A549 (cell line): ENCODE measurements at regions not wholly inside any gene's neighbourhood (a gene's known extent, or its start where the extent isn't known, plus 50 kb on each side); places are given as distances from the start of the nearest gene placed in this dataset.

Experiments
- E2F6 ChIP-seq: IDR thresholded peaks from 2 replicates; pipeline ENCODE4 v1.6.1; 2012; ENCODE audit warnings: low read depth, borderline replicate concordance
- EP300 ChIP-seq, 2 experiments: fragments of >200 bp; sonication (Bioruptor Twin); formaldehyde crosslinking; IDR thresholded peaks; 2 replicates in 1 of 2; 3 replicates in 1 of 2; pipeline ENCODE4 v1.6.1; 2016 to 2017
- TF ChIP-seq, protein P1 (sequence below): fragments of >200 bp; sonication (Bioruptor Twin); formaldehyde crosslinking; IDR thresholded peaks from 3 replicates; pipeline ENCODE4 v1.5.1; 2016
- TF ChIP-seq, protein P2 (sequence below): fragments of 200-600 bp; sonication (generic); IDR thresholded peaks from 2 replicates; pipeline ENCODE4 v1.6.1; 2016; ENCODE audit warnings: antibody characterized with exemption, mild to moderate bottlenecking, moderate library complexity

DNA sequence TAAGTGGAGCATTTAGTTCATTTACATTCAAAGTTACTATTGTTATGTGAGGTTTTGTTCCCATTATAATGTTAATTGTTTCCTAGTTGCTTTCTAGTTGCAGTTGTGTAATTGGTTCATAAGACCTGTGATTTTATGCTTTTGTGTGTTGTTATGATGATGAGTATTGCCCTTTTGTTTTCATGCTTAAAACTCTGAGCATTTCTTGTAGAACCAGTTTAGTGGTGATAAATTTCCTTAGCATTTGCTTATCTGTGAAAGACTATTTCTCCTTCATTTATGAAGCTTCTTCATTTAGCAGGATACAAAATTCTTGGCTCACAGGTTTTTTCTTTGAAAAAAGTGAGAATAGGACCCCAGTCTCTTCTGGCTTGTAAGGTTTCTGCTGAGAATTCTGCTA is 274.8 kb upstream of the SPAG17 start:
- TF ChIP-seq EP300 (IDR thresholded peaks at IDR 0.05) (no peak), E2F6 (no peak)
- TF ChIP-seq, protein P1, sequence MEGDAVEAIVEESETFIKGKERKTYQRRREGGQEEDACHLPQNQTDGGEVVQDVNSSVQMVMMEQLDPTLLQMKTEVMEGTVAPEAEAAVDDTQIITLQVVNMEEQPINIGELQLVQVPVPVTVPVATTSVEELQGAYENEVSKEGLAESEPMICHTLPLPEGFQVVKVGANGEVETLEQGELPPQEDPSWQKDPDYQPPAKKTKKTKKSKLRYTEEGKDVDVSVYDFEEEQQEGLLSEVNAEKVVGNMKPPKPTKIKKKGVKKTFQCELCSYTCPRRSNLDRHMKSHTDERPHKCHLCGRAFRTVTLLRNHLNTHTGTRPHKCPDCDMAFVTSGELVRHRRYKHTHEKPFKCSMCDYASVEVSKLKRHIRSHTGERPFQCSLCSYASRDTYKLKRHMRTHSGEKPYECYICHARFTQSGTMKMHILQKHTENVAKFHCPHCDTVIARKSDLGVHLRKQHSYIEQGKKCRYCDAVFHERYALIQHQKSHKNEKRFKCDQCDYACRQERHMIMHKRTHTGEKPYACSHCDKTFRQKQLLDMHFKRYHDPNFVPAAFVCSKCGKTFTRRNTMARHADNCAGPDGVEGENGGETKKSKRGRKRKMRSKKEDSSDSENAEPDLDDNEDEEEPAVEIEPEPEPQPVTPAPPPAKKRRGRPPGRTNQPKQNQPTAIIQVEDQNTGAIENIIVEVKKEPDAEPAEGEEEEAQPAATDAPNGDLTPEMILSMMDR = no peak
- TF ChIP-seq, protein P2, sequence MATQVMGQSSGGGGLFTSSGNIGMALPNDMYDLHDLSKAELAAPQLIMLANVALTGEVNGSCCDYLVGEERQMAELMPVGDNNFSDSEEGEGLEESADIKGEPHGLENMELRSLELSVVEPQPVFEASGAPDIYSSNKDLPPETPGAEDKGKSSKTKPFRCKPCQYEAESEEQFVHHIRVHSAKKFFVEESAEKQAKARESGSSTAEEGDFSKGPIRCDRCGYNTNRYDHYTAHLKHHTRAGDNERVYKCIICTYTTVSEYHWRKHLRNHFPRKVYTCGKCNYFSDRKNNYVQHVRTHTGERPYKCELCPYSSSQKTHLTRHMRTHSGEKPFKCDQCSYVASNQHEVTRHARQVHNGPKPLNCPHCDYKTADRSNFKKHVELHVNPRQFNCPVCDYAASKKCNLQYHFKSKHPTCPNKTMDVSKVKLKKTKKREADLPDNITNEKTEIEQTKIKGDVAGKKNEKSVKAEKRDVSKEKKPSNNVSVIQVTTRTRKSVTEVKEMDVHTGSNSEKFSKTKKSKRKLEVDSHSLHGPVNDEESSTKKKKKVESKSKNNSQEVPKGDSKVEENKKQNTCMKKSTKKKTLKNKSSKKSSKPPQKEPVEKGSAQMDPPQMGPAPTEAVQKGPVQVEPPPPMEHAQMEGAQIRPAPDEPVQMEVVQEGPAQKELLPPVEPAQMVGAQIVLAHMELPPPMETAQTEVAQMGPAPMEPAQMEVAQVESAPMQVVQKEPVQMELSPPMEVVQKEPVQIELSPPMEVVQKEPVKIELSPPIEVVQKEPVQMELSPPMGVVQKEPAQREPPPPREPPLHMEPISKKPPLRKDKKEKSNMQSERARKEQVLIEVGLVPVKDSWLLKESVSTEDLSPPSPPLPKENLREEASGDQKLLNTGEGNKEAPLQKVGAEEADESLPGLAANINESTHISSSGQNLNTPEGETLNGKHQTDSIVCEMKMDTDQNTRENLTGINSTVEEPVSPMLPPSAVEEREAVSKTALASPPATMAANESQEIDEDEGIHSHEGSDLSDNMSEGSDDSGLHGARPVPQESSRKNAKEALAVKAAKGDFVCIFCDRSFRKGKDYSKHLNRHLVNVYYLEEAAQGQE = no peak
